ENCODE measurements at regions not wholly inside any gene's neighbourhood (a gene's known extent, or its start where the extent isn't known, plus 50 kb on each side); places are given as distances from the start of the nearest gene placed in this dataset.
A peak's percentile ranks its signal among the peaks of the same experiment; 100 is the strongest.
"Not testable (repeated sequence)": the region's sequence is repeated elsewhere in the genome, so short reads cannot be mapped to it uniquely, and the experiment has no call there.

GRCh38 chr4:38298868-38299713 is 338.9 kb downstream of the PTTG2 start:
- 63 to 85% (median 75%) methylated on average over 1 of the region's 1 CpG for WGBS, 3 donors

GRCh38 chr4:38302910-38303309 is 342.7 kb downstream of the PTTG2 start:
- WGBS, 3 donors = 89 to 93% (median 90%) methylated on average over 2 of the region's 2 CpGs
- H3K27ac ChIP-seq (ENCODE audit: low read depth, low read length) = no peak overlapping the region

More at GRCh38 chr4:38298868-38299713, 338.9 kb downstream of the PTTG2 start:
- no peak overlapping the region for H3K27ac ChIP-seq (ENCODE audit: low read depth, low read length)

GRCh38 chr4:38304460-38304859 is 344.3 kb downstream of the PTTG2 start:
- H3K27ac ChIP-seq (ENCODE audit: low read depth, low read length) = not testable (repeated sequence)
- WGBS, 3 donors = 95 to 99% (median 99%) methylated on average over 5 of the region's 5 CpGs

GRCh38 chr4:38306482-38307071 is 346.4 kb downstream of the PTTG2 start:
- H3K27ac ChIP-seq (ENCODE audit: low read depth, low read length) = no peak overlapping the region
- WGBS, 3 donors = 25 to 41% (median 37%) methylated on average over 3 of the region's 3 CpGs

GRCh38 chr4:38308728-38309311 is 348.6 kb downstream of the PTTG2 start:
- 55 to 67% (median 67%) methylated on average over 5 of the region's 5 CpGs for WGBS, 3 donors
- no peak overlapping the region for H3K27ac ChIP-seq (ENCODE audit: low read depth, low read length)

GRCh38 chr4:38309471-38309870 is 349.3 kb downstream of the PTTG2 start:
- WGBS, 3 donors = 79 to 93% (median 84%) methylated on average over 1 of the region's 1 CpG
- H3K27ac ChIP-seq (ENCODE audit: low read depth, low read length) = no peak overlapping the region

GRCh38 chr4:38310446-38311043 is 350.3 kb downstream of the PTTG2 start:
- 68 to 83% (median 72%) methylated on average over 4 of the region's 4 CpGs for WGBS, 3 donors
- H3K27ac ChIP-seq (ENCODE audit: low read depth, low read length) = no peak overlapping the region

GRCh38 chr4:38311495-38312126 is 351.4 kb downstream of the PTTG2 start:
- WGBS, 3 donors = 91 to 95% (median 92%) methylated on average over 8 of the region's 8 CpGs
- H3K27ac ChIP-seq (ENCODE audit: low read depth, low read length) = no peak overlapping the region

- WGBS, 3 donors = 55 to 90% (median 86%) methylated on average over 5 of the region's 5 CpGs
- no peak overlapping the region for H3K27ac ChIP-seq (ENCODE audit: low read depth, low read length)
These were observed 350.8 kb upstream of the KLF3 start for GRCh38 chr4:38313175-38313574.

- WGBS, 3 donors = 61 to 85% (median 63%) methylated on average over 4 of the region's 4 CpGs
- H3K27ac ChIP-seq (ENCODE audit: low read depth, low read length) = no peak overlapping the region
These were observed 349.9 kb upstream of the KLF3 start for GRCh38 chr4:38313999-38314561.

GRCh38 chr4:38314663-38315062 is 349.3 kb upstream of the KLF3 start:
- no peak overlapping the region for H3K27ac ChIP-seq (ENCODE audit: low read depth, low read length)
- 49 to 88% (median 82%) methylated on average over 5 of the region's 5 CpGs for WGBS, 3 donors

GRCh38 chr4:38315286-38315685 is 348.7 kb upstream of the KLF3 start:
- H3K27ac ChIP-seq (ENCODE audit: low read depth, low read length) = no peak overlapping the region
- WGBS, 3 donors = 78 to 93% (median 82%) methylated on average over 5 of the region's 5 CpGs

- no peak overlapping the region for H3K27ac ChIP-seq (ENCODE audit: low read depth, low read length)
- 92 to 95% (median 93%) methylated on average over 5 of the region's 5 CpGs for WGBS, 3 donors
These were observed 348.0 kb upstream of the KLF3 start for GRCh38 chr4:38316045-38316444.

- WGBS, 3 donors = 86 to 99% (median 99%) methylated on average over 3 of the region's 3 CpGs
These were observed 346.8 kb upstream of the KLF3 start for GRCh38 chr4:38317041-38317674.

GRCh38 chr4:38318737-38319455 is 345.1 kb upstream of the KLF3 start:
- H3K27ac ChIP-seq (ENCODE audit: low read depth, low read length) = peak overlapping the region; percentile 51
- WGBS, 3 donors = 1 to 2% (median 1%) methylated on average over 21 to 22 of the region's 22 CpGs

More at GRCh38 chr4:38317041-38317674, 346.8 kb upstream of the KLF3 start:
- no peak overlapping the region for H3K27ac ChIP-seq (ENCODE audit: low read depth, low read length)

GRCh38 chr4:38319456-38320342 is 344.3 kb upstream of the KLF3 start:
- 9 to 19% (median 15%) methylated on average over 15 to 17 of the region's 17 CpGs for WGBS, 3 donors

More at GRCh38 chr4:38319456-38320342, 344.3 kb upstream of the KLF3 start:
- peak overlapping the region; percentile 51 for H3K27ac ChIP-seq (ENCODE audit: low read depth, low read length)
